GM18873 (cell line): ENCODE measurements at regions not wholly inside any gene's neighbourhood (a gene's known extent, or its start where the extent isn't known, plus 50 kb on each side); places are given as distances from the start of the nearest gene placed in this dataset.
A peak's percentile ranks its signal among the peaks of the same experiment; 100 is the strongest.

Experiments
- ATAC-seq: cut with Tn5 transposase; IDR thresholded peaks from one replicate; pipeline ENCODE4 v1.9.1; 2021; ENCODE audit warnings: mild to moderate bottlenecking, moderate library complexity, moderate number of reproducible peaks; ENCODE audit not compliant: unreplicated experiment, low FRiP score

GRCh38 chr2:37831081-37831780, 93.9 kb upstream of the RMDN2 start:
- ATAC-seq: no peak

- ATAC-seq: peak; percentile 55
These were observed 92.4 kb upstream of the RMDN2 start for GRCh38 chr2:37832590-37833197.

- no peak for ATAC-seq
These were observed 91.7 kb upstream of the RMDN2 start for GRCh38 chr2:37833423-37833822.

GRCh38 chr2:37836270-37836669, 88.8 kb upstream of the RMDN2 start:
- ATAC-seq: no peak

- ATAC-seq: no peak
These were observed 88.4 kb upstream of the RMDN2 start for GRCh38 chr2:37836711-37837110.

- no peak for ATAC-seq
These were observed 87.3 kb upstream of the RMDN2 start for GRCh38 chr2:37837628-37838328.

- no peak for ATAC-seq
These were observed 86.4 kb upstream of the RMDN2 start for GRCh38 chr2:37838541-37839167.

- ATAC-seq: no peak
These were observed 85.1 kb upstream of the RMDN2 start for GRCh38 chr2:37839991-37840390.

- no peak for ATAC-seq
These were observed 82.2 kb upstream of the RMDN2 start for GRCh38 chr2:37842732-37843440.

- no peak for ATAC-seq
These were observed 81.5 kb upstream of the RMDN2 start for GRCh38 chr2:37843556-37843955.

- ATAC-seq: no peak
These were observed 78.9 kb upstream of the RMDN2 start for GRCh38 chr2:37846207-37846606.

- no peak for ATAC-seq
These were observed 77.3 kb upstream of the RMDN2 start for GRCh38 chr2:37847792-37848191.

GRCh38 chr2:37848451-37848850, 76.6 kb upstream of the RMDN2 start:
- no peak for ATAC-seq

- ATAC-seq: no peak
These were observed 75.2 kb upstream of the RMDN2 start for GRCh38 chr2:37849911-37850310.

GRCh38 chr2:37851428-37851827, 73.7 kb upstream of the RMDN2 start:
- ATAC-seq: peak; percentile 23

- ATAC-seq: peak; percentile 71
These were observed 73.1 kb upstream of the RMDN2 start for GRCh38 chr2:37851828-37852584.

- no peak for ATAC-seq
These were observed 72.5 kb upstream of the RMDN2 start for GRCh38 chr2:37852585-37853014.

- no peak for ATAC-seq
These were observed 70.3 kb upstream of the RMDN2 start for GRCh38 chr2:37854676-37855282.

- no peak for ATAC-seq
These were observed 69.6 kb upstream of the RMDN2 start for GRCh38 chr2:37855283-37856041.
